Inflammatory macrophage treated with lipopolysaccharide for 4 hours (primary cell): ENCODE measurements at regions not wholly inside any gene's neighbourhood (a gene's known extent, or its start where the extent isn't known, plus 50 kb on each side); places are given as distances from the start of the nearest gene placed in this dataset.
A peak's percentile ranks its signal among the peaks of the same experiment; 100 is the strongest.
"Not testable (repeated sequence)": the region's sequence is repeated elsewhere in the genome, so short reads cannot be mapped to it uniquely, and the experiment has no call there.

Source experiments
- DNase-seq: peaks from one replicate; pipeline ENCODE4 v3.0.0-alpha.2; 2020

DNA sequence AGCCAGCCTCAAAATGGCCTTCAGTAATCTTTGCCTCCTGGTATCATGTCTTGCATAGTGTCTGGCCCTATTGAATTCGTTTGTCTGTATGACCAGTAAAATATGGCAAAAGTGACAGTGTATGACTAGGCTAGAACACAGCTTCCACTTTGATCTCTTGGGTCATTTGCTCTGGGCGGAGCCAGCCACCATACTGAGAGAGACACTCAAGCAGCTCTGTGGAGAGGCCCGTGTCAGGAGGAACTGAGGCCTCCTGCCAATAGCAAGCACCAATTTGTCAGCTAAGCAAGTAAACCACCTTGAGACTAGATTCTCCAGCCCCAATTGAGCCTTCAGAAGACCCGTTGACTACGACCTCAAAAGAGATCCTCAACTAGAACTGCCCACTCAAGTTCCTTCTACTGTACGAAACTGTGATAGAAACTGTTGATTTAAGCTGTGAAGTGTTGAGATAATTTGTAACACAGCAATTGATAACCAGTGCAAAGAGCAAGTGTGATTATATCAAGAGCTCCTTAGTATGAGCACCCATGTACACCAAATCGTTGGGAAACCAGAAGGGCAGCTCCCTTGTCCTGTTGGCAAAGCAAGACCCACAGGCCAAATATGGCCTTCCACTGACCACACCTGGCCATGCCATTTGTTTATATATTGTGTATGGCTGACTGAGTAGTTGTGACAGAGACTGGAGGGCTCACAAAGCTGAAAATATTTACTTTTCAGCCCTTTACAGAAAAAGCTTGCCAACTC is 52.7 kb upstream of the SERBP1 start:
- no peak for DNase-seq

GRCh38 chr1:67484492-67484891 is 54.3 kb upstream of the SERBP1 start:
- DNase-seq = no peak

- no peak for DNase-seq
These were observed 55.0 kb upstream of the SERBP1 start for GRCh38 chr1:67485046-67485811.

GRCh38 chr1:67489643-67490042 is 59.4 kb upstream of the SERBP1 start:
- DNase-seq = no peak

- DNase-seq = no peak
These were observed 61.1 kb upstream of the SERBP1 start for GRCh38 chr1:67491280-67491679.

DNA sequence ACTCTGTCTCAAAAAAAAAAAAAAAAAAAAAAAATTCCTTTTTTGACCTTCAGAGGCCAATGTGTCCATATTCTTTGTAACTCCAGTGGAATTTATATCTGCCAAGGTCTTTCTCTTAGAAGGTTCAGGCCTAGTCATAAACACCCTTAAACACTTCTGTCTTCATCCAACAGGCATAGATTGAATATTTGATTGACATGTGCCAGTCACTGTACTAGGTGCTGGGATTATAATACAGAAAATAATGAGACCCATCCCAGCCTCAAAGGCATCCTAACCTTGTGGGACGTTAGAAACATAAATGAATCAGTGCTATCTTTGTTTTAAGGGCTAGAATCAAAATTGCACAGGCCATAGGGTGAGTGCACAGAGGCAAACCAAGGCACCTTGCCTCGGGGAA is 62.9 kb upstream of the SERBP1 start:
- DNase-seq = no peak

DNA sequence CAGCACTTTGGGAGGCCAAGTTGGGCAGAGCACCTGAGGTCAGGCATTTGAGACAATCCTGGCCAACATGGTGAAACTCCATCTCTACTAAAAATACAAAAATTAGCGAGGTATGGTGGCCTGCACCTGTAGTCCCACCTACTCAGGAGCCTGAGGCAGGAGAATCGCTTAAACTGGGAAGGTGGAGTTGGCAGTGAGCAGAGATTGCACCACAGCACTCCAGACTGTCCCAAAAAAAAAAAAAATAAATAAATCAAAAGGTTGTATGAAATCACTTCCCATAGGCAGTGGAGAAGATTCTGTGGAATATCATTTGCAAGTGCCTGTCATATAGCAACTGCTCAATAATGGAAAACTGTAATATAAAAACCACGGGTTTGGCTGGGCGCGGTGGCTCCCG is 65.1 kb upstream of the SERBP1 start:
- DNase-seq = no peak

- no peak for DNase-seq
These were observed 66.1 kb upstream of the SERBP1 start for GRCh38 chr1:67496329-67496728.

- peak; percentile 78 for DNase-seq
These were observed 70.3 kb upstream of the SERBP1 start for GRCh38 chr1:67500413-67500959.

- no peak for DNase-seq
These were observed 73.8 kb upstream of the SERBP1 start for GRCh38 chr1:67503974-67504373.

GRCh38 chr1:67513392-67514294 is 83.4 kb upstream of the SERBP1 start:
- not testable (repeated sequence) for DNase-seq

- no peak for DNase-seq
These were observed 84.1 kb upstream of the SERBP1 start for GRCh38 chr1:67514300-67514699.

- no peak for DNase-seq
These were observed 84.6 kb upstream of the SERBP1 start for GRCh38 chr1:67514786-67515185.

DNA sequence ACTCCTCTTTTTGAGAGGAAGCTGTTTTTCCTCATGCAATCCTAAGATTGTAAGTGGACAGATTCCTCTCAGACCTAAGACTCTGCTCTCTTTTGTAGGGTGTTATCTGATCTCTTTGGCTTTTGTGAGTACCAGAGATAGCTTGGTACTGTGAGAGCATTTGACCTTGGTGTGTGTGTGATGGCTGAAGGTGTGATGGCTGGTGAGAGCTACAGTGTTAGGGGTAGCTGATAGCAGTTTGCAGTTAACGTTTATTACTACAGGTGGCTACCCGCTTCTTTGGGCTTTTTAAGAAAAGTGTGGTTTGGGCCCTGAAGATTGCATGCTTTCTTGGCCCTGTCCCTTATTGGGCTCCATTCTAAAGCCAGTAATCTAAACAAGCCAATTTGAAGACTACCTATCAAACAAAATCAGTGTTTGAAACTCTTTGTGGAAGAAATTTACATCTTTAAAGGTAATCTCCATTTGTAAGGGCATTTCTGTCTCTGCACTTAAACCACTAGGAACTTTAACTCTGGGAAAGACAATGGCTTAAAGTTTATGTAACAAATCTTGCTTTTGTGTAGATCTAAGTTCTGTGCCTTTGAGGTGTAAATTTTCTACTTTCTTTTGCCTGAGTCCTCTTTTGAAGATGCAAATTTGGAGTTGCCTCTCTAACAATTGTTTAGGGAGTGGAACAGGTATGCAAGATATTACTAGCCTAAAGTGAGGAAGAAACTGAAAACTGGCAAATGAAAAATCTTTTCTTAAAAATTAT is 85.3 kb upstream of the SERBP1 start:
- no peak for DNase-seq

DNA sequence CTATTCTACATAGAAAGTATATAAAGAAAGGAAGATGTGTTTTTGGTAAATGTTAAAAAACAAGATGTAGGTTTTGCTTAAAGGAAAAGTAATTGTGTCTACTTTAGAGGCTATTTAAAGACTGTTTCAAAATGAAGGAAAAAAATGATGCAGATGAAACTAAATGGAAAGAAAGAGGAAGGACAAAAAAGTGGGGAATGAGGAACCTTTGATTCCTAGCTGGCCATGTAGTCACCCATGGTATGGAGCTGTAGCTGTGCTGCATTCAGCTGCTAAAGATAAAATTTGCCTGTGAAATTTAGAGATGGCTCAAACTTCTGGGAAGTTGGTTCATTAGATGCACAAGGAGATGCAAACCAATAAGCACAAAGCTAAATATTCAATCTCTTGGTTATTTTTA is 86.8 kb upstream of the SERBP1 start:
- DNase-seq = peak; percentile 41

DNA sequence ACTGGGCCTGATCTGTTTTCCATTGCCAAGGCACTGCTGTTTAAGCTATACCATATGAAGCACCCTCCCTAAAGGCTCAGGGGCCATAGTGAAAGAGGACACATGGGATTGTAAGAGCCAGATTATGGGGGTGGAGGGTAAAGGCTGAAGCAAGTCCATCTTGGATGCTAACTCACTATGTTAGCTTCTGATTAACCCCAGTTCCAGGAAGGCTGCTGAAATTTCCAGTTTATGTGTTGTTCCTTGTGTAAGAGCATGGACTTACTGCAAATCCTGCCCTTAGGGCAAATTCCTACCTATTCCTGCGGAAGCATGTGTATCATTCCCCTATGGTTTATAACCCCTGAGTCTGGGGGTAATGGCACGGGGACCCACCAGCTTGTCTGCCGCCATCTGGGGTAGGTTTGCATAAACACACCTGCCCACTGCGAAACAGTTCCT is 91.8 kb upstream of the SERBP1 start:
- no peak for DNase-seq

DNA sequence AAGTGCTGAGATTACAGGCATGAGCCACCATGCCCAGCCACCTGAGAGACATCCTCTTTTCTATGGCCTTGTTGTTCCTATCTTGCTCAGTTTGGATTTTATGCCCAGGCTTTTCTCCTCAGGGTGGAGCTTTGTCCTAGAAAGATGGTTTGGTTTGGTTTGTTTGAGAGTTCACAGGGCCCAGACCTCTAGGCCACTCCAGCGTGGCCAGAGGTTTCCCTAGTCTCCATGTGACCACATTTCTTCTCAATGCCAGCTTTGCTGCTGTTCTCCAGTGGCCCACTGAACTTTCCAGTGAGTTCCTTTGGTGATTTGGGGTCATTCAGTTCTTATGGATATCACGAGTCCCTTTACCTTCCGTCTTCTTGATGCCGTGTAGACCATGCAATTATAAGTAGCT is 92.6 kb upstream of the SERBP1 start:
- no peak for DNase-seq

DNA sequence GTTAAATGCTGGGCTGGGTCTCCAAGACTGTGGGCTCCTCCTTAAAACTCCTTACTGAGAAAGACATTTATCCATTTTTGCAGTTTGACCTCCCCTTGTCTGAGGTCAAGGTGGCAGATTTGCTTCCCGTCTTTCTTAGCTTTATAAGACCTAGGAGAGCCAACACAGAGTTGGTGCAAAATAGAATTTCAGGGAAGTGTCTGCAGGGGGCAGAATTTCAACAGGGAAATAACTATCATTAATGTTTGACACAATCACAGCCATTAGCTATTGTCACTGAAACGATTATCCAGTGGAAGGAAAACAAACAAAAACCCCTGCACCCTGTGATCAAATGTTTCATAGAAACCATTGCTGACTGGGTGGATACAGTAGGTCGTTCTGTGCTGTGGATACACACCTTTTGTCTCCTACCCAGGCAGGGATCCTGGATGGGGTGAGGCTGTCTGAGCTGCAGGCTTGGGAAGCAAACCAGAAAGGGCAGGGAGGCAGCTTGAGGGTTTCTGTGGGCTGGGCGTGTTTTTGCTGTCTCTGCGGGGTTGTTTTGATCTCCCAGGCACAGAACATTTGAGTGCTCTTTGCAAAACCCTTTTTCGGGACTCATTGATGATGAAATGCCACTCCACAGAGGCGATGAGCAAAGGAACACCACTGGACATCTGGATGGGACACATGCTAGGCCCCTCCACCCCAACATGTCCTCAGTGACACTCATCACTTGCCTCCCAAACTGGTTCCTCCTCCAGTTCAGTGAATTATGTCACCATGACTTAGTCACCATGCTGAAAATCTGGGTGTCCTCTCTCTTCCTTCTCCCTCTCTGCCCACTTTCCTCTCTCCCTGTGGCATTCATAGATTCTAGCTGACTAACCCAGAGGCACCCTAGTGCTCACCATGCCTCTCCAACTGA is 94.2 kb upstream of the SERBP1 start:
- DNase-seq = peak; percentile 51

GRCh38 chr1:67525053-67525760 is 95.0 kb upstream of the SERBP1 start:
- no peak for DNase-seq

DNA sequence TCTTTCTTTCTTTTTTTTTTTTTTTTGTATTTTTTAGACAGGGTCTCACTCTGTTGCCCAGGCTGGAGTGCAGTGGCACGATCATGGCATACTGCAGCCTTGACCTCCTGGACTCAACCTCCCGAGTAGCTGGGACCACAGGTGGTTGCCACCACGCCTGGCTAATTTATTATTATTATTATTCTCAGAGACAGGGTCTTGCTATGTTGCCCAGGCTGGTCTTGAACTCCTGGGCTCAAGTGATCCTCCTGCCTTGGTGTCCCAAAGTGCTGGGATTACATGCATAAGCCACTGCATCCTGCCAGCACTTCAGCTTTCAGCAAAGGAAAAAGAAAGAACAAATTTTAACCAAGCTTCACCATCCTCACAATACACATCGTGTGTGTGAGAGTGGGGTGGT is 97.9 kb upstream of the SERBP1 start:
- no peak for DNase-seq

DNA sequence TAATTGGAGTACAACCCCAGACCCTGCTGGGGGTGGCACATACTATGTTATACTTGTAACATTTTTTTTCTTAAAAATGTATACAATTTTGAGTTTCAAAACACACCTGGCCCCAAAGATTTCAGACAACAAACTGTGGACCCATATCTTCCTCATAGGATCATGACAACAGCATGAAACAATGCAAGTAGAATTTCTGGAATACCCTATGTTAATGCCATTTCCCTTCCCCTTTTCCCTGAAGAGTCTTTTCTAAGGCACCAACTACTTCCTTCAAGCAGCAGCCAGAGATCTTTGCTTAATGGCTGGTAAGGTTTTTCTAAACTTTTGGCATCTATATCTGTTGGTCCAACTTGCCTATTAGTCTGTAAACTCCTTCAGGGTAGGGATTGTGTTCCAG is 99.9 kb upstream of the SERBP1 start:
- DNase-seq = no peak
